ENCODE measurements at regions not wholly inside any gene's neighbourhood (a gene's known extent, or its start where the extent isn't known, plus 50 kb on each side); places are given as distances from the start of the nearest gene placed in this dataset.

- DNase-seq = peak; percentile 9
Measured at GRCh38 chr5:152864991-152865390, 459.9 kb upstream of the NMUR2 start.

GRCh38 chr5:152869971-152870370 is 464.9 kb upstream of the NMUR2 start:
- DNase-seq = no peak

- DNase-seq = no peak
Measured at GRCh38 chr5:152882621-152883020, 477.5 kb upstream of the NMUR2 start.

GRCh38 chr5:152883066-152883775 is 478.1 kb upstream of the NMUR2 start:
- no peak for DNase-seq

GRCh38 chr5:152884006-152884405 is 478.9 kb upstream of the NMUR2 start:
- peak; percentile 14 for DNase-seq

GRCh38 chr5:152900332-152900731 is 495.3 kb upstream of the NMUR2 start:
- no peak for DNase-seq

DNA sequence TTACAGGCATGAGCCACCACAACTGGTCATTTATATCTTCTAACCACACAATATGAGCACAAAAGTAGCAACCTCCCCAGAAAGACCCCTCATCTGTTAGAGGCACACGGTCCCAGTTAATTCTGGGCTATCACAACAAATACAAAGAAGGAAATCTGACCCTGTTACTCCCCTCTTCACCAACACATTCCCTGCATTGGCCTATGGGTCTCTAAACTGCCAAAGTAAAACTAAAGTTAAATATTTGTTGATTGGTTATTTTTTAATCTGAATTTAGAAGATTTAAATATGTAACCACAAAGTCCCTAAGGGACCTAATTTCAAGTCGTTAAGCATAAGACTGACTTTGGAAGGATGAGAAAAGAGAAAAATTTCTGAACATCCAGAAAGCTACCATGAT is 496.7 kb upstream of the NMUR2 start:
- DNase-seq = no peak

DNA sequence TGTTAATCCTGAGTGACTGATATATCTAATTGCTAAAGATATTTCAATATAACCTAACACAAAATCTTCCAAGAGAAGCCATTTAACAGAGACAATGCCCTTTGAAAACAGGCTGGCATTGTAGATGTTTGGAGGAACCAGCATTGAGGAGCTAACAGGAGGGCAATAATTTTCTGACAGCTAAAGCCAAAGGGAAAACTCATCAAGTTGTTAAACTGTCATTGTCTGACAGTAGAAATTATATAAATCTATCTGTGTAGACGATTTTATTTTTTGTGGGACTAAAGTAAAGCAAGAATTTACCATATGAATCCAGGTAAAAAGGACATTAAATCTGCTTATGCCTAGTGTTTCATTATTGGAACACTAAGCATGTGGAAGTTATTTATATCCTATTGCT is 500.2 kb upstream of the NMUR2 start:
- DNase-seq = no peak

DNA sequence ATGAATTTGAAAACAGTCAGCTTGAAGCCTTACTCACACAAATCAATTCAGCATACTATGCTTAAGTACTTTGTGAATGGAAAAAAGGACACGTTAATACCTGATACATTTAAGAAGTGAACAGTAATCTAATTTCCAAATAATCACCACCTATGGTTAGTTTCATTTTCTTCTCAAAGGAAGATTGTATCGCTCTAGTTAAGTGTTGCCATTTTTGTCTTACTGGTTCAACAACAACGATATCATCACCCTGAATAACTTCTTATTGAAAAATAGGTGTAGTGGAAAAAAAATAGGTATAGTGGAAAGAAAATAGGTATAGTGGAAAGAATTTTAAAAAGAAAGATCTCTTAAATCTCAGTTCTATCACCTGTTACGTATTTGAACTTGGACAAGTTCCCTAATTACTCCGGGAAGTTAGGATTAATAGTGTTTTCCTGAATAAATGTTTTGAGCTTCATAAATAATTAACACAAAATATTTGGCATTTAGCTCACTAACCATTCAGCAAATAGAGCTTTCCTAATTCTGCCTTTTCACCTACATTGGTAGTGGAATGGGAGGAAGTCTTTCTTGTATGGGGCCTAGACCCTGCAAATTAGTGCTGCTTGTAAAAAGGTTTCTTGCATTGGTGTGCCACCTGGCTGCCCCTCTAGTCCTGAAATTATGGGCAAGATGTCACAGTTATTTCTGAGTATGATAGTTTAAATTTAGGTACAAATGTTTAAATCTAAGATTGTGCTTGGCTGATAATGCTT is 502.6 kb upstream of the NMUR2 start:
- no peak for DNase-seq

DNA sequence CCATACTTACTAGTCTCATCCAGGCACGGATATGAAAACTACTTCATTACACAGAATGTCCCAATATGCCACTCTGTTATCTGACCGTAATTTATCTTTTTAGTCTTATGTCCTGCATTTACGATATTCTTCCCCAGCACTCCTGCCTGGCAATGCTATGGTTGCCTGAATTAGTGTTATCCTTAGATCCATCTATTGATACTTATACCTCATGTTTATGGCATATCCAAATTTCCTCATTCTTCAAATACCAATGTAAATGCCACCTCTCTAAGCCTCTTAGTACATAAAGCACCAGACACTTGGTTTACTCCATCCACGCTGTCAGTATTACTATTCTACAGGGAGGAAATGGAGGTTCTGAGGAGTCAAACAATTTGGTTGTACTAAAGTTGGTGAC is 507.8 kb upstream of the NMUR2 start:
- DNase-seq = no peak

DNA sequence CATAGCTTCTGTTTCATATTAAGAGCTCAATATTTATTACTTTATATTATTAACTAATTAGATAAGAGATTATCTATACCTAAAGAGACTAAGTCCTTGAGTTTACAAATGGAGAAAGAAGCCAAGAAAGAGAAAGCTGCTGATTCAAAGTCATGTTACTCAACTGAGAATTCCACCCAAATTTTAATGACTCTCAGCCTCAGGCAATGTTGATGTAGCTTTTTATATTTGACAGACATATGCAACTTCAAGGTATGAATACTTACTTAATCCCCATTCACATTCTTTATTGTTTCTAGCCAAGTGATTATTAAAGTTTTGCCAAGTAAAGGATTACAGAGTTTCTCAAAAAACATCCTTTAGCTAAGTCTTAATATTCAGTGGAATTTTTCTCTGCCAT is 527.5 kb upstream of the NMUR2 start:
- DNase-seq = no peak

GRCh38 chr5:152933056-152933455 is 528.0 kb upstream of the NMUR2 start:
- no peak for DNase-seq

- no peak for DNase-seq
Measured at GRCh38 chr5:152938630-152939029, 533.6 kb upstream of the NMUR2 start.

DNA sequence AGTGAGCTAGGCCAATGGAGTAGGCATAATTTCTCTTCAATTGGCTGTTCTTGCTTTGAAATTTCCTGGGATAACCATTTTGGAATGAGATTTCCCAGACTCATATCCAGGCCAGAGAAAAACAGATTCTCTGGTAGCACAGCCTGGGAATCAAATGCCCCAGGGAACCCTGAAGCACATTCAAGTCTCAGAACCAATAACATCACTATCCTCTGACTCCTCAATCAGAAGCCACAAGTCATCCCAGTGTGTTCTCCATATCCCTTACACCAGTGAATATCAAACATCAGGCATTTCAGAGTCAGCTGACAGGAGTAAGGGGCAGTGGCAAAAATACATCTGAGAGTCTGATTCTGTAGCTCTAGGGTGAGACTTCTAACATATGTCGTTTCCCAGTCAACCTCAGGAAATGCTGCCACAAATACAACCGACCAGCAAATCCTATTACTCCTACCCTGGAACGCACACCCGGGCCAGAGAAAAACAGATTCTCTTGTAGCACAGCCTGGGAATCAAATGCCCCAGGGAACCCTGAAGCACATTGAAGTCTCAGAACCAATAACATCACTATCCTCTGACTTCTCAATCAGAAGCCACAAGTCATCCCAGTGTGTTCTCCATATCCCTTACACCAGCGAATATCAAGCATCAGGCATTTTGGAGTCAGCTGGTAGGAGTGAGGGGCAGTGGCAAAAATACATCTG is 537.7 kb upstream of the NMUR2 start:
- DNase-seq = no peak

- DNase-seq = no peak
Measured at GRCh38 chr5:152953788-152954483, 536.5 kb upstream of the GRIA1 start.

GRCh38 chr5:152956943-152957613 is 533.4 kb upstream of the GRIA1 start:
- no peak for DNase-seq

DNA sequence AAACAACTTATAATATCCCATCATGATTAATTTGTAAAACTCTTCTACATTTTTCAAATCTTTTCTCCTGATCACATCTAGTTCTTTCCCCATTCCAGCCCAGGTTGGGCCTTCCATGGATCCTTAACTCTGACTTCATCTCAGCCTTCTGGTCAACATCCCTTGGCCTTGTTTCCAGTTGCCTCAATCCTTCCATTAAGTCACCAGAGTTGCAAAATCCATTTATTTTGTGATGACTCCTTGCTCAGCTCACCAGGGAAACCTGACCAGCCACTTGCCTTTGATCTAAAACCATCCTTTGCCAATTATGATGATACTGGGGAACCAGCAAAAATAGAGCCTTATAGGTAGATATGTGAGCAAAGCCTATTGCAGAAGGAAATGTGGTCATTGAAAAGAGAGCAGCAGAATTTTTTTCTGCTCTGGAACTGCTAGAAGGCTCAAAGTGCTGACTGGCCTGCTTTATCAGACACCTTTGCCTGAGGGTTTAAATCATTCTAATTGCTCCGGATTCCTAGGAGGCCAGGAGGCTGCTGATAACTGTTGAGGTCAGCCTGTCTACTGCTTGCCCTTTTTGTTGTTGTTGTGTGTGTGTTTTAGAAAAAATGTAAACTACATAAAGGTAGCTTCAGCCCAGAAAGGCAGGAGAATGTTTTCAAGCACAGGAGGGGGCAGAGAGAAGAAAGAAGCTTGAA is 512.2 kb upstream of the GRIA1 start:
- DNase-seq = no peak

DNA sequence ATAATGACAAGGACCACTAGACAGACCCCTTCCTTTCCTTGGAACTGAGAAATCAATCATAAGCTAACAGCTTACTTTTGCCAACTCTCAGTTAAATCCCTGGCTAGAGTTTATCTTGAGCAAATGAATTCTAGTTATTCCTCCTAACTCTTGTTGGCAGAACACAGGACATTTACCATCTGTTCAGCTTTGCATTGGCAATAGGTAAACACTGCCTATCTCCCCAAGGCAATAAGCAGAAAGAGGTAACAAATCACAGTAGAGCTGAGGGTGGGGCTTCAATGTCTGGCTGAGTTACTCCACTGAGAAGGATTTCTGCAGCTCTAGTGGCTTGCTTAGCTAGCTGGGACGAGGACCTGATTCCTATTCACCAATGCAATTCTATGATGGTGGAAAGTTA is 503.3 kb upstream of the GRIA1 start:
- no peak for DNase-seq

DNA sequence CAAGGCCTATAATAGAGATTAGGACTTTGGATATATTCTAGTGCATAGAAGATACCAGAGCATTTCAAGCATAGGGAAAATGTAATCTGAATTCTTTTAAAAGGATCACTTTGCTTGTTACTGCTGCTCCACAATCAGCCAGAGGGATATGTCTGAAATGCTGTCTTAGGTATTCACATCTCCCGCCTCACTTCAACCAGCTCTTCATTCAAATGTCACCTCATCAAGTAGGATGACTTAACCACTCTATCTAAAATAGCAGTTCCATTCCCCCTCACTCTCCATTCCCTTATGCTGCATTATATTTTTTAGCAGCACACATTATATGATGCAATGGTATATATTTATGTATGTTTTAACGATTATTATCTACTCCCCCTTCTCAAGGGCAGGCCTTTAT is 500.3 kb upstream of the GRIA1 start:
- no peak for DNase-seq

- DNase-seq = no peak
Measured at GRCh38 chr5:152990649-152991048, 499.8 kb upstream of the GRIA1 start.

- DNase-seq = no peak
Measured at GRCh38 chr5:152994033-152994680, 496.3 kb upstream of the GRIA1 start.
